OCI-LY3 (cell line): ENCODE measurements at regions not wholly inside any gene's neighbourhood (a gene's known extent, or its start where the extent isn't known, plus 50 kb on each side); places are given as distances from the start of the nearest gene placed in this dataset.
"Not testable (repeated sequence)": the region's sequence is repeated elsewhere in the genome, so short reads cannot be mapped to it uniquely, and the experiment has no call there.

Source experiments
- H2AFZ ChIP-seq: fragments of 200-600, 300-600 bp; shearing (Covaris generic); 2 replicates; pipeline ENCODE4 v1.6.0; 2014; ENCODE audit warnings: antibody characterized with exemption, low read depth, low read length
- H3K27ac ChIP-seq: fragments of 200-600, 300-600 bp; sonication (generic); 2 replicates; pipeline ENCODE4 v1.5.1; 2014; ENCODE audit warnings: mild to moderate bottlenecking, low read length, moderate library complexity, mixed read lengths
- H3K27me3 ChIP-seq: fragments of 200-600, 300-600 bp; sonication (generic); 2 replicates; pipeline ENCODE4 v1.6.1; 2014; ENCODE audit warnings: low read depth, low read length, mixed read lengths
- H3K36me3 ChIP-seq: fragments of 200-600, 300-600 bp; sonication (generic); replicated peaks from 2 replicates; pipeline ENCODE3; 2014; ENCODE audit warnings: low read depth, low read length, mixed read lengths
- H3K4me1 ChIP-seq: fragments of 300-600, 200-600 bp; sonication (generic); 2 replicates; pipeline ENCODE4 v1.6.1; 2014; ENCODE audit warnings: low read length, mixed read lengths
- H3K4me2 ChIP-seq: fragments of 200-600, 300-600 bp; sonication (generic); 2 replicates; pipeline ENCODE4 v1.6.1; 2014; ENCODE audit warnings: low read length, mixed read lengths
- H3K4me3 ChIP-seq: fragments of 300-600, 200-600 bp; sonication (generic); 2 replicates; pipeline ENCODE4 v1.5.1; 2014; ENCODE audit warnings: antibody characterized with exemption, mild to moderate bottlenecking, low read length, moderate library complexity
- H3K79me2 ChIP-seq: fragments of 300-600, 200-600 bp; shearing (Covaris generic); 2 replicates; pipeline ENCODE4 v1.6.1; 2014; ENCODE audit warnings: mild to moderate bottlenecking, low read length, mixed read lengths
- H3K9ac ChIP-seq: fragments of 300-600, 200-600 bp; shearing (Covaris generic); 2 replicates; pipeline ENCODE4 v1.6.0; 2014; ENCODE audit warnings: mild to moderate bottlenecking, low read length, moderate library complexity
- H3K9me3 ChIP-seq: fragments of 200-600, 300-600 bp; shearing (Covaris generic); 2 replicates; pipeline ENCODE4 v1.6.1; 2014; ENCODE audit warnings: low read length, mixed read lengths; ENCODE audit not compliant: insufficient read depth
- H4K20me1 ChIP-seq: fragments of 200-600, 300-600 bp; sonication (generic); 2 replicates; pipeline ENCODE4 v1.6.1; 2016; ENCODE audit warnings: low read length, mixed read lengths; ENCODE audit not compliant: insufficient read depth
- EZH2phosphoT487 ChIP-seq: fragments of 200-600 bp; shearing (Covaris generic); IDR thresholded peaks from 2 replicates; pipeline ENCODE4 v1.6.1; 2018; ENCODE audit warnings: antibody characterized with exemption, mixed run types, low read depth
- TF ChIP-seq, protein P1 (sequence below): fragments of 200-600, 300-600 bp; sonication (generic); IDR thresholded peaks from 2 replicates; pipeline ENCODE4 v1.5.1; 2014; ENCODE audit warnings: antibody characterized with exemption, low read length, low read depth

DNA sequence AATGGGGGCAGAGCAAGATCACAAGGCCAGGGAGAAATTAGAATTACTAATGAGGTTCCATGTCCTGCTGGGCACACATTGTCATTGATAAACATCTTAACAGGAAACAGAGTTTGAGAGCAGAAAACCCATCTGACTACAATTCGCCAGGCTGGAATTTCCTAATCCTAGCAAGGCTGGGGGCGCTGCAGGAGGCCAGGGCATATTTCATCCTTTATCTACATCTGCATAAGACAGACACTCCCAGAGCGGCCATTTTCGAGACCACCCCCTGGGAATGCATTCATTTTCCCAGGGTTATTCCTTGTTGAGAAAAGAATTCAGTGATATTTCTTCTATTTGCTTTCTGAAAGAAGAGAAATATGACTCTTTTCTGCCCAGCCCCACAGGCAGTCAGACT, 152.7 kb downstream of the SUCLG1 start:
- Histone ChIP-seq H3K4me3 (no peak overlapping the region), H3K9ac (no peak overlapping the region), H3K36me3 (no peaks in the 10 kb centered on the region), H4K20me1 (no peaks in the 10 kb centered on the region), H3K27ac (no peak overlapping the region), H3K9me3 (no peaks in the 10 kb centered on the region), H2AFZ (no peak overlapping the region), H3K27me3 (0 out of 2 replicates have a peak, but pooled peaks cover 10% of the 10 kb centered on the region), H3K4me2 (no peak overlapping the region), H3K4me1 (peaks cover 17% of the 10 kb centered on the region), H3K79me2 (no peaks in the 10 kb centered on the region)
- TF ChIP-seq, protein P1, sequence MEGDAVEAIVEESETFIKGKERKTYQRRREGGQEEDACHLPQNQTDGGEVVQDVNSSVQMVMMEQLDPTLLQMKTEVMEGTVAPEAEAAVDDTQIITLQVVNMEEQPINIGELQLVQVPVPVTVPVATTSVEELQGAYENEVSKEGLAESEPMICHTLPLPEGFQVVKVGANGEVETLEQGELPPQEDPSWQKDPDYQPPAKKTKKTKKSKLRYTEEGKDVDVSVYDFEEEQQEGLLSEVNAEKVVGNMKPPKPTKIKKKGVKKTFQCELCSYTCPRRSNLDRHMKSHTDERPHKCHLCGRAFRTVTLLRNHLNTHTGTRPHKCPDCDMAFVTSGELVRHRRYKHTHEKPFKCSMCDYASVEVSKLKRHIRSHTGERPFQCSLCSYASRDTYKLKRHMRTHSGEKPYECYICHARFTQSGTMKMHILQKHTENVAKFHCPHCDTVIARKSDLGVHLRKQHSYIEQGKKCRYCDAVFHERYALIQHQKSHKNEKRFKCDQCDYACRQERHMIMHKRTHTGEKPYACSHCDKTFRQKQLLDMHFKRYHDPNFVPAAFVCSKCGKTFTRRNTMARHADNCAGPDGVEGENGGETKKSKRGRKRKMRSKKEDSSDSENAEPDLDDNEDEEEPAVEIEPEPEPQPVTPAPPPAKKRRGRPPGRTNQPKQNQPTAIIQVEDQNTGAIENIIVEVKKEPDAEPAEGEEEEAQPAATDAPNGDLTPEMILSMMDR = no peak
- no peak for TF ChIP-seq EZH2phosphoT487

DNA sequence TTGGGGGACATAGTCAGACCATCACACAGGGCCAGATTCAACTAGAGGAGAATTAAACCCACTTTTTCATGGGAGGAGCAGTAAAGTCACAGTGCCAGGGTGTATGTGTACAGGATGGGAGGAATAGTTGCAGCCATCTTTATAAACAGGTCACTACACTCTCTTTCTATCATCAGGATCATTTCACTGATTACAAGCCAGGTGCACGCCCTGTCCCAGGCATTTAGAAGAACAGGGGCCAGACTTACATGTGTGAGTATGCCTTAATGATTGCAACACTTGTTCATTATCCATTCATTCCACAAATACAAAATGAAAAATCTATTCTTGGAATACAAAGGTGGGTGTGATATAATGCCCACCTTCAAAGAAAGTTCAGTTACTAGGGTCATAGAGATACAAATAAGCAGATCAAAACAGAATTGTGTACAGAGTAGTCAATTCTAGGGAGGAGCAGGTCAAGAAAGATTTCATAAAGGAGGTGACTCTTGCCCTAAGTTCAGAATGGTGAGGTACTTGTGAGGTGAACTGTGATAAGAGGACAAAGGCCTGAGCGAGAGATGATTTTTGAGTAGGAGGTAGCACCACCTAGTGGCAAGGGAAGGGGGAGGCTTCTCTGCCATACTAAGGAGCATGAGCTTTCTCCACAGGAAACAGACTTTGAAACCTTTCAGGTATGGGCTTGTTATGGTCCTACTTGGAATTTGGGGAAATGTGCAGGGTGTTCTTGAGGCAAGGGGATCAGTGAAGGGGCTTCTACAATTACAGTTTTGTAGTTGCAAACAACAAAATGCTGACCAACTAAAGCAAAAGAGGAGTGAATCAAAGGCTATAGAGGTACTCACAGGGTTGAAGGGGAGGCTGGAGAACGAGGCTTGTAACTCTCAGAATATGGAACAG, 156.3 kb downstream of the SUCLG1 start:
- Histone ChIP-seq H3K27me3 (peaks cover 9% of the 10 kb centered on the region; the same call in 1 of the 2 replicates), H3K27ac (no peak overlapping the region), H3K9ac (no peak overlapping the region), H2AFZ (peak overlapping the region; percentile 53; the same call in 1 of the 2 replicates), H3K9me3 (no peaks in the 10 kb centered on the region), H3K4me2 (peak overlapping the region; percentile 37), H3K36me3 (no peaks in the 10 kb centered on the region), H4K20me1 (no peaks in the 10 kb centered on the region), H3K4me3 (peak overlapping the region; percentile 9; the same call in 1 of the 2 replicates), H3K4me1 (peaks cover 17% of the 10 kb centered on the region), H3K79me2 (no peaks in the 10 kb centered on the region)
- no peak for TF ChIP-seq EZH2phosphoT487
- TF ChIP-seq, protein P1 = peak; percentile 86

DNA sequence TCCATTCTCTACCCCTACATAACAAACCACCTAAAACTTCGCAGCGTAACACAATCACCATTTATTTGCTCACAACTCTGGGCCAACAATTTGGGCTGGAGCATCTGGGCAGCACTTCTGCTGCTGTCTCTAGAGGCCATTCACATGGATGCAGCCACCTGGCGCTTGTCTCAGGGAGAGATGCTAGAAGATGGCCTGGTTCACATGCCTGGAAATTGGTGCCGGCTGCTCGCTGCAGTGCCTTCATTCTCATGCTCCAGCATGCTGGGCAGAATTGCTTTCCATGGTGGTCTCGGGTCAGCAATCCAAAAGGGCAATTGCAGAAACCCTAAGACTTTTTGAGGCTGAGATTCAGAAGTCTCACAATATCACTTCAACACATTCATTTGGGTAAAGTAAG, 157.4 kb downstream of the SUCLG1 start:
- H2AFZ ChIP-seq = no peak overlapping the region
- H3K4me1 ChIP-seq = peaks cover 17% of the 10 kb centered on the region
- H3K27me3 ChIP-seq = peaks cover 9% of the 10 kb centered on the region; the same call in 1 of the 2 replicates
- no peaks in the 10 kb centered on the region for H3K36me3 ChIP-seq
- no peaks in the 10 kb centered on the region for H4K20me1 ChIP-seq
- H3K4me3 ChIP-seq = no peak overlapping the region
- no peak overlapping the region for H3K4me2 ChIP-seq
- no peaks in the 10 kb centered on the region for H3K79me2 ChIP-seq
- TF ChIP-seq, protein P1 = no peak
- no peak for TF ChIP-seq EZH2phosphoT487
- no peaks in the 10 kb centered on the region for H3K9me3 ChIP-seq
- no peak overlapping the region for H3K9ac ChIP-seq
- H3K27ac ChIP-seq = no peak overlapping the region

DNA sequence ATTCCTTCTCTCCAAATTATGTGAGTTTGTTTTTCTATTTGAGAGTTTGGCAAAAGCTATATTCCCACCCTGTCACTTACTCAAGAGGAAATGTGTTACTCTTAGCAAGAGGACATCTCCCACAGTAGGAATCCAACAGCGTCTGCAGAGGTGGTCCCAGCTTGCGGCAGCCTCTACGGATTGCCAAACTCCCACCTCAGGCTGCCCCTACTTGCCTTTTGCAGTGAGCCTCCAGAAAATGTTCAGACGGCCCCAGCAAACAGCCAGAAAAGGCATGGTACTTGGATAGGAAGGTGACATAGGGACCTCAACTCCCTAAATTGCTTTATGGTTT, 158.4 kb downstream of the SUCLG1 start:
- no peaks in the 10 kb centered on the region for H3K79me2 ChIP-seq
- H2AFZ ChIP-seq = no peak overlapping the region
- TF ChIP-seq, protein P1 = no peak
- no peaks in the 10 kb centered on the region for H3K36me3 ChIP-seq
- no peak overlapping the region for H3K4me3 ChIP-seq
- no peak overlapping the region for H3K27ac ChIP-seq
- peaks cover 9% of the 10 kb centered on the region; the same call in 1 of the 2 replicates for H3K27me3 ChIP-seq
- peaks cover 17% of the 10 kb centered on the region for H3K4me1 ChIP-seq
- H3K4me2 ChIP-seq = no peak overlapping the region
- H3K9ac ChIP-seq = no peak overlapping the region
- H3K9me3 ChIP-seq = no peaks in the 10 kb centered on the region
- H4K20me1 ChIP-seq = no peaks in the 10 kb centered on the region

DNA sequence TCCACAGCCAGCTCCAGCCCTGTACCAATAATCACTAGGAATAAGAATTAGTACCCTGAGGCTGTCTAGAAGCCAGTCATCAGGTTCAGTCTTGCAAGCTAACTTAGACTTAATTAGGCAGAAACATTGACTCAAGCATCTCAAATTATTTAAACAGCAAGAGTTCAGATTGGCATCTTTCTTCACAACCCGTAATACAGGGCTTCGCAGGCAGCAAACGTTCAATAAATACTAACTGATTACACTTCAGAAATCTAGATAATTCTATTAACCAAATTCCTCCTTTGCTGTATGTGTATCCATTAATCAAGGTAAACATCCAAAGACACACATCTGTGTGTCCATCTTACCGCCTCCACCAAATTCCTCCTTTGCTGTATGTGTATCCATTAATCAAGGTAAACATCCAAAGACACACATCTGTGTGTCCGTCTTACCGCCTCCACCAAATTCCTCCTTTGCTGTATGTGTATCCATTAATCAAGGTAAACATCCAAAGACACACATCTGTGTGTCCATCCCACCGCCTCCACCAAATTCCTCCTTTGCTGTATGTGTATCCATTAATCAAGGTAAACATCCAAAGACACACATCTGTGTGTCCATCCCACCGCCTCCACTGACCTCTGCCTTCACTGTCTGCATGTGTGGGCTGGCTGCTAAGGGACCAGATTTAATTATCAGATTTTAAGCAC, 158.9 kb downstream of the SUCLG1 start:
- not testable (repeated sequence) for H3K9me3 ChIP-seq, H3K27ac ChIP-seq, H3K36me3 ChIP-seq, H4K20me1 ChIP-seq, H2AFZ ChIP-seq, H3K9ac ChIP-seq, H3K4me2 ChIP-seq, H3K79me2 ChIP-seq, H3K27me3 ChIP-seq, H3K4me3 ChIP-seq
- H3K4me1 ChIP-seq = peaks cover 17% of the 10 kb centered on the region
